A673 (cell line): ENCODE measurements at regions not wholly inside any gene's neighbourhood (a gene's known extent, or its start where the extent isn't known, plus 50 kb on each side); places are given as distances from the start of the nearest gene placed in this dataset.

Source experiments
- BruUV-seq: library from RNA; stranded (reverse); fragments of 400-500 nt; replicated peaks from 2 replicates; lab custom pipeline; 2021; lab: Mats Ljungman, UMichigan
- CTCF ChIA-PET: fragments of 300-600 bp; sonication (Branson Sonifier 250); formaldehyde crosslinking; loops from one replicate; lab custom pipeline; 2022; ENCODE audit warnings: antibody characterized with exemption; lab: Charles Lee
- POLR2A ChIA-PET: fragments of 300-600 bp; sonication (Branson Sonifier 250); formaldehyde crosslinking; loops from one replicate; lab custom pipeline; 2022; ENCODE audit warnings: antibody characterized with exemption; ENCODE audit not compliant: low non-redundant PET; lab: Charles Lee
- DNase-seq: peaks from one replicate; pipeline ENCODE4 v3.0.0-alpha.2; 2015; ENCODE audit warnings: low spot score
- H3K27ac ChIP-seq: fragments of 200-600 bp; sonication (generic); 2 replicates; pipeline ENCODE4 v1.5.1; 2016; ENCODE audit warnings: mixed run types, low read depth, mild to moderate bottlenecking, mixed read lengths, antibody characterized with exemption, low read length; ENCODE audit not compliant: poor library complexity, severe bottlenecking
- H3K27me3 ChIP-seq: fragments of 200-600 bp; sonication (generic); replicated peaks from 2 replicates; pipeline ENCODE4 v1.6.1; 2017; ENCODE audit warnings: mixed run types, low read depth, mild to moderate bottlenecking, mixed read lengths, antibody characterized with exemption, low read length; ENCODE audit not compliant: insufficient read depth, poor library complexity
- H3K36me3 ChIP-seq: fragments of 200-600 bp; sonication (generic); 2 replicates; pipeline ENCODE4 v1.6.1; 2016; ENCODE audit warnings: mixed run types, mild to moderate bottlenecking, mixed read lengths, antibody characterized with exemption, low read length; ENCODE audit not compliant: insufficient read depth, poor library complexity, severe bottlenecking
- H3K4me1 ChIP-seq: fragments of 200-600 bp; sonication (generic); 2 replicates; pipeline ENCODE4 v1.6.1; 2017; ENCODE audit warnings: mixed run types, mild to moderate bottlenecking, mixed read lengths, antibody characterized with exemption, low read length; ENCODE audit not compliant: insufficient read depth, poor library complexity, severe bottlenecking
- H3K4me3 ChIP-seq: fragments of 200-600 bp; sonication (generic); 2 replicates; pipeline ENCODE4 v1.5.1; 2016; ENCODE audit warnings: low read depth, mixed run types, mild to moderate bottlenecking, mixed read lengths, low read length; ENCODE audit not compliant: poor library complexity, severe bottlenecking
- H3K9me3 ChIP-seq: fragments of 200-600 bp; sonication (generic); 2 replicates; pipeline ENCODE4 v1.6.1; 2016; ENCODE audit warnings: mixed run types, low read depth, mild to moderate bottlenecking, mixed read lengths, antibody characterized with exemption, low read length; ENCODE audit not compliant: poor library complexity, severe bottlenecking
- CTCF ChIP-seq: fragments of 300-800, 200-600 bp; sonication (generic); conservative IDR thresholded peaks from 2 replicates; pipeline ENCODE4 v1.5.1; 2017; ENCODE audit warnings: low read depth, mild to moderate bottlenecking, antibody characterized with exemption, low read length, moderate library complexity, mixed read lengths
- EZH2 ChIP-seq: fragments of 200-600 bp; sonication (generic); IDR thresholded peaks from 2 replicates; pipeline ENCODE4 v1.6.1; 2017; ENCODE audit warnings: borderline replicate concordance, low read depth, mild to moderate bottlenecking, mixed read lengths, antibody characterized with exemption, low read length; ENCODE audit not compliant: poor library complexity, severe bottlenecking
- intact Hi-C: fragments of 100-400 bp; cut with micrococcal nuclease; formaldehyde crosslinking; loops from one replicate; pipeline ENCODE4 v1.10.0; 2022; ENCODE audit not compliant: unreplicated experiment

GRCh38 chr6:63507096-63507495, 65.2 kb upstream of the LOC128125822 start:
- H3K4me3 ChIP-seq: no peak overlapping the region
- H3K27me3 ChIP-seq: no peaks in the 10 kb centered on the region
- no peaks in the 10 kb centered on the region for H3K4me1 ChIP-seq
- H3K27ac ChIP-seq: no peak overlapping the region
- no peaks in the 10 kb centered on the region for H3K36me3 ChIP-seq
- no TSS peak for BruUV-seq
- ChIA-PET POLR2A (no interaction called here), CTCF (interaction anchor here (0.6 kb wide), 1 partner anchor 42 kb away, joined by 4 read pairs; no protein-coding TSS in a partner anchor)
- no peaks in the 10 kb centered on the region for H3K9me3 ChIP-seq
- no peak for DNase-seq
- intact Hi-C loops: no loop called here
- no peak for TF ChIP-seq EZH2
- no peak for TF ChIP-seq CTCF

GRCh38 chr6:63509652-63510352, 62.5 kb upstream of the LOC128125822 start:
- TF ChIP-seq CTCF (no peak), EZH2 (no peak)
- ChIA-PET POLR2A (no interaction called here), CTCF (no interaction called here)
- H3K4me3 ChIP-seq: no peak overlapping the region
- no peak overlapping the region for H3K27ac ChIP-seq
- H3K36me3 ChIP-seq: no peaks in the 10 kb centered on the region
- no peaks in the 10 kb centered on the region for H3K4me1 ChIP-seq
- H3K9me3 ChIP-seq: no peaks in the 10 kb centered on the region
- BruUV-seq: no TSS peak
- H3K27me3 ChIP-seq: no peaks in the 10 kb centered on the region
- intact Hi-C loops: no loop called here
- DNase-seq: no peak

- H3K4me3 ChIP-seq: no peak overlapping the region
- no peak overlapping the region for H3K27ac ChIP-seq
- no peak for DNase-seq
- intact Hi-C loops: no loop called here
- no TSS peak for BruUV-seq
- no peaks in the 10 kb centered on the region for H3K27me3 ChIP-seq
- CTCF ChIA-PET: no interaction called here
- H3K4me1 ChIP-seq: no peaks in the 10 kb centered on the region
- POLR2A ChIA-PET: no interaction called here
- H3K36me3 ChIP-seq: no peaks in the 10 kb centered on the region
- TF ChIP-seq EZH2 (no peak), CTCF (no peak)
- no peaks in the 10 kb centered on the region for H3K9me3 ChIP-seq
These were observed 62.0 kb upstream of the LOC128125822 start for GRCh38 chr6:63510353-63510686.
